ENCODE measurements at regions not wholly inside any gene's neighbourhood (a gene's known extent, or its start where the extent isn't known, plus 50 kb on each side); places are given as distances from the start of the nearest gene placed in this dataset.
A peak's percentile ranks its signal among the peaks of the same experiment; 100 is the strongest.
"Not testable (repeated sequence)": the region's sequence is repeated elsewhere in the genome, so short reads cannot be mapped to it uniquely, and the experiment has no call there.

DNA sequence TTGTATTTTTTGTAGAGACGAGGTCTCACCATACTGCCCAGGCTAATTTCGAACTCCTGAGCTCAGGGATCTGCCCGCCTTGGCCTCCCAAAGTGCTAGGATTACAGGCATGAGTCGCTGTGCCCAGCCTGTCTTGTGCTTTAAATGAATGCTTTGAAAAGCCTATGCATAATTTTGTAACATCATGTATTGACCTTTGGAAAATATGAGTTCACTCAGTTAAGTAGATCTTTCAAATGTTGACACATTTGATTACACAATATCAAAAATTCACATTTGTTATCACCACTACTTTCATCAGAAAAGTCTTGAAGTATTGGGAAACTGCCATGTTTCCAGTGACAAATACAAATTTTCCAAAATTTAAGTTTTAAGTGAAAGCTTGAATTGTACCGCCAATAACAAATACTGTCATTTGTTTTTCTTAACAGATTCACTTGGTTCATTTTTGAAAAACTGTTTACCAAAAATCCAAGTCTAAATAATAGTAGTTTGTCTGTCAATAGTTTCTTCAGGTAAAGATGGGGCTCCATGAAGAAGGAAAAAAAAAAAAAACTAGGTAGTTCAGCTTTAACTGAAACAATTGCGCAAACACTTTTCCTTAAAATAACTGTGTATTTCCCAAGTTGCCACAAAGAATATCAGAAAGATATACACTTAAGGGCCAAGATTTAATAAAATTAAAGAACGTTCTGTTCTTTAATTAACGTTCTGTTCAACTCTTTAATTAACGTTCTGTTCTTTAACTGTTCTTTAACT lies 233.2 kb upstream of the NR5A2 start:
- DNase-seq (no peak), ATAC-seq (peak; percentile 19)

- DNase-seq (no peak), ATAC-seq (no peak)
Measured at GRCh38 chr1:199799116-199799515, 228.4 kb upstream of the NR5A2 start.

DNA sequence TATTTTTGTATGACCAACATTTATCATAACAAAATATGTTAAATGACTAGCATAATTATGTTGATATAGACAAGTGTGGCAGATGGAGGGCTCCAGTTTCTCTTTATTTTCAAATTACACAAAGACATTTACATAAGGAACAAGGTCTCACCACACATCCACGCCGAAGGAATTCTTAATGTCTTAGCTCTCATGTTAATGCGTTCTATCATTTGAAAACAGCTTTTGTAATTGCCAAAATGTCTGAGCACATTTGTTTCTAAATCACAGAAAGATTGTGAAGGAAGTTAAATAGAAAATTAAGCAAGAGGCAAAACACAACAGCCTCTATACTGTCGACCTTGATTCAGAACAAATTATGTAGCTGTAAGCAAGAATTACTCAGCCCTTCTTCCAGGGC lies 223.0 kb upstream of the NR5A2 start:
- DNase-seq = no peak
- ATAC-seq = no peak

GRCh38 chr1:199808110-199808870 lies 219.2 kb upstream of the NR5A2 start:
- DNase-seq (no peak), ATAC-seq (no peak)

DNA sequence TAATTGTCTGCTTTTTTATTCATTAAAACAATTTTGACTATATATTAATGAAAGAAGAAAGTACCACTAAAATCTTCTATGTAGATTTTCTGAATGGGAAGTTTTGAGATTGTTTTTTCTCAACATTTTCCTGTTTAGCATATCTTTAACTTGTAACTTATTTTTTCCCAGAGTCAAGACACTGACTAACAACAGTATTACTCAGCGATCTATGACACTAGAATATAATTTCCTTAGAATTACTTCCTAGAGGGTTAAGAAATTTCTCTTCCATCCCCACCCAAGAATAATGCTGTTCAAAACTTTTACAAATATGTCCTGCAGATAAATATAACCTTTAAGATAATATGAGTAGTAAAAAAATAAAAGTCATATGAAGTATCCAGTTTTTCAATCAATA lies 218.2 kb upstream of the NR5A2 start:
- ATAC-seq = no peak

GRCh38 chr1:199811163-199811562 lies 216.3 kb upstream of the NR5A2 start:
- no peak for DNase-seq
- ATAC-seq = no peak

More for the DNA sequence above, 218.2 kb upstream of the NR5A2 start:
- DNase-seq = no peak

- ATAC-seq (no peak), DNase-seq (no peak)
Measured at GRCh38 chr1:199813198-199813597, 214.3 kb upstream of the NR5A2 start.

DNA sequence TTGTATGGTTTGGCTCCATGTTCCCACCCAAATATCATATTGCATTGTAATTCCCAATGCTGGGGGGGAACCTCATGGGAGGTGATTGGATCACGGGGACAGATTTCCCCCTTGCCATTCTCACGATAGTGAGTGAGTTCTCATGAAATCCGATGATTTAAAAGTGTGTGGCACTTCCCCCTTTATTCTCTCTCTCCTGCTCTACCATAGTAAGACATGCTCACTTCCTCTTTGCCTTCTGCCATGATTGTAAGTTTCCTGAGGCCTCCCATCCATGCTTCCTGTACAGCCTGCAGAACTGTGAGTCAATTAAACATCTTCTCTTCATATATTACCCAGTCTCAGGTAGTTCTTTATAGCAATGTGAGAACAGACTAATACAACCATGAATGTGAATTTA lies 211.6 kb upstream of the NR5A2 start:
- ATAC-seq = no peak
- DNase-seq = no peak

GRCh38 chr1:199817266-199817665 lies 210.2 kb upstream of the NR5A2 start:
- DNase-seq (no peak), ATAC-seq (no peak)

DNA sequence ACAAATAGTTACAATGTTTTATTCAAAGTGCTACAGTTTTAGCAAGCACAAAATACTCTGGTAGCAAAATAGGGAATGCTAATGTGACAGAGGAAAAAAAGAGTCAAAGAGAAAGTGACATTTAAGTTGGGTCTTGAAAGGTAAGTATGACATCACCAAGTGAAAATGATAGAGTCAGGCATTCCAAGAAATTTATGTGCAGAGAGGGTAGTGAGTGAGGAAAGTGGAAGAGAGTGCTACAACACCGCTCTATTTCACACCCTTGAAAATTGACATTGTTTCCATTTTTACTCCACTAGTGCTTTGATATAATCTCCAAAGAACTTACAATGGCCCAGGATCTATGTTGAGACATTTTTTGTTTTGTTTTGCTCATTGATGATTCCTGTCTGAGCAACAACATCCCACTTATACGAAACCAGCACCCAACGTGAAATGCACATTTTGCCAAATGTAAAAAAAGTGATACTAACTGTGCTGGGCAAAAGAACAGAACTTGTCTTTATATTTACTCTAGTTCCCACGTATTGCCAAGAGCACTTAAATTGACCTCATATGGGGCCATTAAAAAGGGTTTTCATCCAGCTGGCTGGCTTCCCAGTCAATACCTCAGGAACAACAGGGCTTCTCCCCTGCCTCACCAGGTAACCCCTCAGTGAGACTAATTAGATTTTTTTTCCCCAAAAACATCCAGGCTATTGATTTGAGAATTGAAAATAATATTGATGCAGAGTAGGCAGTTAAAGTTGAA lies 206.3 kb upstream of the NR5A2 start:
- DNase-seq = no peak
- ATAC-seq = peak; percentile 40

DNA sequence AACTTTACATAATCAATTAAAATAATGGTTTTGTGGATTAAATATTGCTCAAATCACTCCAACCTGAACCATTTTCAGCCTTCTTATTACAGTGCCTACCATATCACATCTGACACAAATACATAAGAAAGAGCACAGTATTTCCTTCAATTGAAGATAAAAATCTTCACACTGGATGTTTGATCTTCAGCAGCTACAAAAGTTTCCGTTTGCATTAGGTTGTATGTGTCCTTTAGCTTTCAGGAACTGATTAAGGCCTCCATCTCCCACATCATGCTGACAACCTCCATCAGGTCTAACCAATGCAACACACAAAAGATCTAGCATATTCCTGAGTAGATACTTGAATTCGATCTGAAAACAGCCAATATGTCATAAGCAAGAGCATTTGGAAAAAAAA lies 195.1 kb upstream of the NR5A2 start:
- ATAC-seq = no peak
- DNase-seq = no peak

GRCh38 chr1:199834711-199835110 lies 192.8 kb upstream of the NR5A2 start:
- ATAC-seq (no peak), DNase-seq (no peak)

GRCh38 chr1:199836430-199836829 lies 191.1 kb upstream of the NR5A2 start:
- DNase-seq (no peak), ATAC-seq (no peak)

DNA sequence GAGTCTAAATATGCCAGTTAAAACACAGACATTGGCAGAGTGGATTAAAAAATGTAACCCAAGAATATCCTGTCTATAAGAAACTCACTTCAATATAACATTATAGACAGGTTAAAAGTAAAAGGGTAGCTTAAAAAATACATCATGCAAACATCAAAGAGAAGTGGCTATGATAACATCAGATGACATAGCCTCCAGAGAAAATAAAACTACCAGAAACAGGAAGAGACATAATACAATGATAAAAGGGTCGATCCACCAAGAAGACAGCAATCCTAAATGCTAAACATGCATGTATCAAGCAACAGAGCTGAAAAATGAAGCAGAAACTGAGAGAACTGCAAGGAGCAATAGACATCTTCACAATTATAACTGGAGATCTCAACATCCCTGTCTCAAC lies 190.2 kb upstream of the NR5A2 start:
- no peak for ATAC-seq
- no peak for DNase-seq

- not testable (repeated sequence) for DNase-seq, ATAC-seq
Measured at GRCh38 chr1:199839608-199840007, 187.9 kb upstream of the NR5A2 start.

DNA sequence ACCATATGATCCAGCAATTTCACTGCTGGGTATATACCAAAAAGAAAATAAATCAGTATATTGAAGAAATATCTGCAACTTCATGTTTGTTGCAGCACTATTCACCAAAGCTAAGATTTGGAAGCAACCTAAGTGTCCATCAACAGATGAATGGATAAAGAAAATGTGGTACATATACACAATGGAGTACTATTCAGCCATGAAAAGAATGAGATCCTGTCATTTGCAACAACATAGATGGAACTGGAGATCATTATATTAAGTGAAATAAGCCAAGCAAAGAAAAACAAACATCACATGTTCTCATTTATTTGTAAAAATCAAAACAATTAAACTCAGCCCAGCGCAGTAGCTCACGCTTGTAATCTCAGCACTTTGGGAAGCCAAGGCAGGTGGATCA lies 184.4 kb upstream of the NR5A2 start:
- ATAC-seq, DNase-seq: not testable (repeated sequence)

- ATAC-seq (no peak), DNase-seq (no peak)
Measured at GRCh38 chr1:199843861-199844260, 183.6 kb upstream of the NR5A2 start.

- ATAC-seq (no peak), DNase-seq (no peak)
Measured at GRCh38 chr1:199847021-199847420, 180.5 kb upstream of the NR5A2 start.

DNA sequence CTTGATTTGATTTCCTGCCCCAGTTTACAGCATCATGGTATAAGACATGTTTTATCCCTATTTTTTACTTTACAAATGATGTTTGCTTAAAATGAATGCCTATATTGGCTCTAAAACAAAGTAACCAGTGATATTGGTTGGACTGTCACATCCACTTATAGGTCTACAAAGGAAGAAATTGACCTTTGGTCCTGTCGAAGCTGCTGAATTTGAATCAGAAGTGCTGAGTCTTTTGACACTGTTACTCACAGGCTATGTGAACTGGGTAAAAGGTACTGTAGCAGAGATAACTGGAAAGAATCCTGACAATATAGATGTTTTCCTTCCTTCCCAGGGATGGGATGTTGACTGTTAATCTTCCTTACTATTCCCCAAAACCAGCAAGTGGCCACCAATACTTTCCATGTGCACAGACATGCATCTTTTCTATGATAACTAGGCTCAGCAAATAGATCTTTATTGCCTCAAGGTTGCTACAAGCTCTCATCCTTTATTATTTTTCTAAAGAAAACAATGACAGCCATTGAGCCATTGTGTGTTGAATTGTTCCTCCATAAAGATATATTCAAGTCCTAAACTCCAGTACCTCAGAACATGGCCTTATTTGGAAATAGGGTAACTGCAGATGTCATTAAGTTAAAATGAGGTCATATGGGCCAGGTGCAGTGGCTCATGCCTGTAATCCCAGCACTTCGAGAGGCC lies 175.9 kb upstream of the NR5A2 start:
- ATAC-seq = no peak
- no peak for DNase-seq

DNA sequence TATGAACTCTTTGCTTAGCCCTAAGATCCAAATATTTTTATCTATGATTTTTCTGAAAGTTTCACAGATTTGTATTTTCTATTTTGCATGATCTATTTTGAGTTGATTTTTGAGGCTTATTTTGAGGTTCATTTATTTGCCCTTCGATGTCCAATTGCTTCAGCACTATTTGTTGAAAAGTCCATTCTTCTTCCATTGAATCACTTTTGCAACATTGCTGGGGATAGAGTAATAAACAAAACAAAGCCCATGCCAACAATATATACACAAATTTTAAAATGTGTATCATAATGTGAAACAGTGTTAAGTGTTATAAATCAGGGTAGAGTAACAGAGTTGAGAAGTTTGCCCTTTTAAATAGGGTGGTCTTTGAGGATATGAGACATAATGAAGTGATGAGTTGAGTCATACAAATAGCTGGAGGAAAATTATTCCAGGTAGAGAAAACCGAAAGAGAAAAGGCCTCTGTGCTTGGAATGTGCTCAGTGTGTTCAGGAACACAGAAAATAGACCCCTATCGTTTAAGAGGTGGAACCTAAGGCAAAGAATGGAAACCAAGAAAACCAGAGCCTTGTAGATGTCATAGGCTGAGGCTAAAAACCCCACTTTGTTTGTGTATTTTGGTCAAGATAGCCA lies 172.7 kb upstream of the NR5A2 start:
- DNase-seq (no peak), ATAC-seq (no peak)

DNA sequence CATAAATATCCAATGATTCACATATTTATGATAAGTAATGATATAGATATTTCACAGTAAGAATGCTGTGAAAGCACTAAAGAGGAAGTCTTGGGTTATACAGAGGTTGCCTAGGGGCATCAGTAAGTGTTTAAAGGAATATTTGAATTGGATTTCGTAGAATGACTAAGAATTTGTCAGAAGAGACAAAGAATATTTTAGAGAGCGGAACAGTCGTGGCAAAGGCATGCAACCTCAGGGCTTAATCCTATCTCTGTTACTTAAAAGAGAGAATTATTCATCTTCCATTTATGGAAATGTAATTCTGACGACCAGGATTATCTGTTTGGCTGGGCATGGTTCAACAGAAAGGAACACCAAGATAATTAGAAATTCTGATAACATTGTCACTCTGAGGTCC lies 171.9 kb upstream of the NR5A2 start:
- no peak for ATAC-seq
- no peak for DNase-seq

- no peak for ATAC-seq
- no peak for DNase-seq
Measured at GRCh38 chr1:199856216-199856780, 171.2 kb upstream of the NR5A2 start.
